ENCODE measurements at regions not wholly inside any gene's neighbourhood (a gene's known extent, or its start where the extent isn't known, plus 50 kb on each side); places are given as distances from the start of the nearest gene placed in this dataset.

GRCh38 chr2:156083763-156084493, 248.6 kb downstream of the NR4A2 start:
- no peak for DNase-seq

GRCh38 chr2:156079845-156080244, 252.7 kb downstream of the NR4A2 start:
- DNase-seq, result no peak

- DNase-seq, result peak in 1 of 2 experiments; percentile 8
These were observed 255.3 kb downstream of the NR4A2 start for GRCh38 chr2:156077041-156077742.

- peak in 1 of 2 experiments; percentile 22 for DNase-seq
These were observed 266.6 kb downstream of the NR4A2 start for GRCh38 chr2:156065912-156066311.

- no peak for DNase-seq
These were observed 268.0 kb downstream of the NR4A2 start for GRCh38 chr2:156064540-156064939.

- DNase-seq, result no peak
These were observed 274.9 kb downstream of the NR4A2 start for GRCh38 chr2:156057647-156058046.

GRCh38 chr2:156054983-156055382, 277.5 kb downstream of the NR4A2 start:
- DNase-seq, result no peak

GRCh38 chr2:156046900-156047299, 285.6 kb downstream of the NR4A2 start:
- DNase-seq, result no peak

GRCh38 chr2:156042895-156043294, 289.6 kb downstream of the NR4A2 start:
- peak in 1 of 2 experiments; percentile 31 for DNase-seq

- no peak for DNase-seq
These were observed 294.5 kb downstream of the NR4A2 start for GRCh38 chr2:156038021-156038420.

GRCh38 chr2:156037482-156037881, 295.0 kb downstream of the NR4A2 start:
- DNase-seq, result no peak

- DNase-seq, result no peak
These were observed 301.4 kb downstream of the NR4A2 start for GRCh38 chr2:156031121-156031520.

GRCh38 chr2:156023229-156023869, 309.2 kb downstream of the NR4A2 start:
- no peak for DNase-seq

- no peak for DNase-seq
These were observed 311.1 kb downstream of the NR4A2 start for GRCh38 chr2:156021146-156022040.

- no peak for DNase-seq
These were observed 313.2 kb downstream of the NR4A2 start for GRCh38 chr2:156019341-156019740.

- no peak for DNase-seq
These were observed 315.1 kb downstream of the NR4A2 start for GRCh38 chr2:156017341-156017885.

- no peak for DNase-seq
These were observed 323.2 kb downstream of the NR4A2 start for GRCh38 chr2:156009293-156009692.

GRCh38 chr2:156006721-156007618, 325.6 kb downstream of the NR4A2 start:
- no peak for DNase-seq

- no peak for DNase-seq
These were observed 326.4 kb downstream of the NR4A2 start for GRCh38 chr2:156005999-156006712.

GRCh38 chr2:156005531-156005930, 327.0 kb downstream of the NR4A2 start:
- no peak for DNase-seq

GRCh38 chr2:156004459-156004858, 328.1 kb downstream of the NR4A2 start:
- no peak for DNase-seq
